ENCODE measurements at regions not wholly inside any gene's neighbourhood (a gene's known extent, or its start where the extent isn't known, plus 50 kb on each side); places are given as distances from the start of the nearest gene placed in this dataset.
"Not testable (repeated sequence)": the region's sequence is repeated elsewhere in the genome, so short reads cannot be mapped to it uniquely, and the experiment has no call there.

- no peak for DNase-seq
Observed at GRCh38 chr5:23994581-23995370, 487.4 kb downstream of the PRDM9 start.

GRCh38 chr5:23996525-23996924 is 489.1 kb downstream of the PRDM9 start:
- no peak for DNase-seq

GRCh38 chr5:24005384-24005783 is 498.0 kb downstream of the PRDM9 start:
- DNase-seq, result no peak

- not testable (repeated sequence) for DNase-seq
Observed at GRCh38 chr5:24017710-24018109, 510.3 kb downstream of the PRDM9 start.

- DNase-seq, result no peak
Observed at GRCh38 chr5:24026288-24026687, 518.9 kb downstream of the PRDM9 start.

- DNase-seq, result no peak
Observed at GRCh38 chr5:24042688-24043087, 535.3 kb downstream of the PRDM9 start.

- no peak for DNase-seq
Observed at GRCh38 chr5:24045046-24045445, 537.6 kb downstream of the PRDM9 start.

GRCh38 chr5:24053737-24054136 is 546.3 kb downstream of the PRDM9 start:
- DNase-seq, result no peak

GRCh38 chr5:24059006-24059405 is 551.6 kb downstream of the PRDM9 start:
- DNase-seq, result no peak

- no peak for DNase-seq
Observed at GRCh38 chr5:24059716-24060115, 552.3 kb downstream of the PRDM9 start.

- no peak for DNase-seq
Observed at GRCh38 chr5:24065779-24066178, 558.4 kb downstream of the PRDM9 start.

- no peak for DNase-seq
Observed at GRCh38 chr5:24067208-24067607, 559.8 kb downstream of the PRDM9 start.

GRCh38 chr5:24068524-24068923 is 561.1 kb downstream of the PRDM9 start:
- no peak for DNase-seq

- DNase-seq, result no peak
Observed at GRCh38 chr5:24073107-24073506, 565.7 kb downstream of the PRDM9 start.

- no peak for DNase-seq
Observed at GRCh38 chr5:24080046-24080445, 564.7 kb downstream of the CDH10 start.

- no peak for DNase-seq
Observed at GRCh38 chr5:24094081-24094679, 550.6 kb downstream of the CDH10 start.

GRCh38 chr5:24102010-24102409 is 542.8 kb downstream of the CDH10 start:
- no peak for DNase-seq

- DNase-seq, result no peak
Observed at GRCh38 chr5:24103451-24104023, 541.2 kb downstream of the CDH10 start.

- DNase-seq, result no peak
Observed at GRCh38 chr5:24110004-24110615, 534.7 kb downstream of the CDH10 start.

GRCh38 chr5:24112420-24112819 is 532.4 kb downstream of the CDH10 start:
- no peak for DNase-seq

GRCh38 chr5:24118351-24118750 is 526.4 kb downstream of the CDH10 start:
- DNase-seq, result no peak

GRCh38 chr5:24135536-24135935 is 509.2 kb downstream of the CDH10 start:
- no peak for DNase-seq

- DNase-seq, result no peak
Observed at GRCh38 chr5:24141046-24141445, 503.7 kb downstream of the CDH10 start.

GRCh38 chr5:24142341-24142740 is 502.4 kb downstream of the CDH10 start:
- no peak for DNase-seq
